Panc1 (cell line): ENCODE measurements at regions not wholly inside any gene's neighbourhood (a gene's known extent, or its start where the extent isn't known, plus 50 kb on each side); places are given as distances from the start of the nearest gene placed in this dataset.

ENCODE experiments used
- ATAC-seq: fragments of 200-7000 bp; cut with Tn5 transposase; 2 replicates; pipeline ENCODE4 v1.9.1; 2020; ENCODE audit warnings: mild to moderate bottlenecking, moderate library complexity
- BruUV-seq: library from RNA; stranded (reverse); fragments of 400-500 nt; replicated peaks from 2 replicates; lab custom pipeline; 2021; lab: Mats Ljungman, UMichigan
- CTCF ChIA-PET: fragments of 300-600 bp; sonication (Branson Sonifier 250); formaldehyde crosslinking; loops from one replicate; lab custom pipeline; 2022; ENCODE audit warnings: antibody characterized with exemption; lab: Charles Lee
- POLR2A ChIA-PET: fragments of 300-600 bp; sonication (Branson Sonifier 250); formaldehyde crosslinking; loops from one replicate; lab custom pipeline; 2022; ENCODE audit warnings: antibody characterized with exemption; lab: Charles Lee
- DNase-seq: peaks from one replicate; pipeline ENCODE4 v3.0.0-alpha.2; 2010; ENCODE audit warnings: low read depth, low spot score
- H3K27ac ChIP-seq: 2 replicates; pipeline ENCODE4 v1.5.1; 2011; ENCODE audit warnings: mild to moderate bottlenecking, low read length, inconsistent platforms
- H3K27me3 ChIP-seq: fragments of 200-500 bp; sonication (Bioruptor generic); 2 replicates; pipeline ENCODE4 v1.6.0; 2014; ENCODE audit warnings: low read length, inconsistent platforms; ENCODE audit not compliant: control insufficient read depth, insufficient read depth
- H3K36me3 ChIP-seq: fragments of 200-500 bp; sonication (Bioruptor generic); 2 replicates; pipeline ENCODE4 v1.5.1; 2014; ENCODE audit warnings: inconsistent platforms, mild to moderate bottlenecking, low read length, moderate library complexity; ENCODE audit not compliant: control insufficient read depth, insufficient read depth
- H3K4me1 ChIP-seq: 2 replicates; pipeline ENCODE4 v1.5.1; 2011; ENCODE audit warnings: inconsistent platforms, mild to moderate bottlenecking, low read length, moderate library complexity; ENCODE audit not compliant: control insufficient read depth, insufficient read depth
- H3K4me3 ChIP-seq, 2 experiments: 2 replicates each; pipeline ENCODE4 v1.5.1; 2011 to 2012; ENCODE audit warnings: low read depth in 2 of 2, low read length in 2 of 2, mild to moderate bottlenecking in 2 of 2, inconsistent platforms in 1 of 2, moderate library complexity in 1 of 2
- H3K9me3 ChIP-seq: fragments of 200-500 bp; sonication (Bioruptor generic); 2 replicates; pipeline ENCODE4 v1.5.1; 2014; ENCODE audit warnings: low read depth, mild to moderate bottlenecking, inconsistent platforms, low read length, moderate library complexity; ENCODE audit not compliant: control insufficient read depth, insufficient read depth
- POLR2AphosphoS5 ChIP-seq: IDR thresholded peaks from 2 replicates; pipeline ENCODE4 v1.6.1; 2012; ENCODE audit warnings: mild to moderate bottlenecking, low read depth, low read length, moderate library complexity
- REST ChIP-seq, 2 experiments: IDR thresholded peaks; 2 replicates each; pipeline ENCODE4 v1.6.1; 2011 to 2012; ENCODE audit warnings: low read depth in 2 of 2, control low read depth in 1 of 2, low read length in 1 of 2, mild to moderate bottlenecking in 1 of 2, moderate library complexity in 1 of 2; ENCODE audit not compliant: insufficient read depth in 1 of 2
- SIN3A ChIP-seq: IDR thresholded peaks from 2 replicates; pipeline ENCODE4 v1.6.1; 2012; ENCODE audit warnings: low read depth, mild to moderate bottlenecking, low read length, moderate library complexity, borderline replicate concordance; ENCODE audit not compliant: insufficient read depth
- TCF7L2 ChIP-seq: IDR thresholded peaks from 2 replicates; pipeline ENCODE4 v1.6.1; 2011; ENCODE audit warnings: mild to moderate bottlenecking, low read depth, low read length, inconsistent platforms
- in situ Hi-C: cut with HindIII; loops from 2 replicates; pipeline ENCODE4 v1.10.0; 2016; ENCODE audit warnings: low sequenced_read_pairs, low pct_unique_long_range_greater_than_20kb
- intact Hi-C: fragments of 100-400 bp; cut with micrococcal nuclease; formaldehyde crosslinking; loops from one replicate; pipeline ENCODE4 v1.10.0; 2022; ENCODE audit not compliant: unreplicated experiment
- TF ChIP-seq, protein P1 (sequence below): fragments of 450-650 bp; IDR thresholded peaks from 2 replicates; pipeline ENCODE4 v1.5.1; 2017; ENCODE audit warnings: mild to moderate bottlenecking

DNA sequence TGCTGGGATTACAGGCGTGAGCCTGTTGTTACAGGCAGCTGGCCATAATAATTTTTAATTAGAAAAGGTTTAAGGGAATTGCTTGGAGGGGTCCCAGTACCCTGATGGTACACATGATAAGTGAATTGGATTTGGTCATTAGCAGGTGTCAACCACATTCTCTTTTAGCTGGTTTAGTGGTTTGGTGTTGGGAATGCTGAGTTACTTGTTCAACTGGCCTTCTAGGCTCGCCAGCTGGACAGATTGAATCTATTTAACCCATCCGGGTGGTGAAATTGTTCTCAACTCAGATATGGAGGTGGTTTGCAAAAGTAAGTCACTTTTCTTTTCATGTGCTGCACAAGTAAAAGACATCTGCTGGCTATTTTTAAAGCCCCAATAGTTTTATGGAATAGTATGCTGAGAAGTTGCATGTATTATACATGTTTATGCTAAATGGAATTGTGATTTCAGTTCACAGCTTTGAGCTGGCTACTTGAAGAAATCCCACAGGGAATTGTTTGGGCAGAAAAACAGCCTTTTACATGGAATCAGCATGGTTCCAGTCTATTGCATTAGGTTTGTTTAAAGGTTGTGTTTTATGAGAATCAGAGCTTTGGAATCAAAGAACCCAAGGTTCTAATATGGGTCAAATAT is 149.8 kb upstream of the SLC28A3 start:
- Histone ChIP-seq H3K27ac (no peak overlapping the region), H3K9me3 (no peaks in the 10 kb centered on the region), H3K4me1 (no peaks in the 10 kb centered on the region), H3K36me3 (no peaks in the 10 kb centered on the region), H3K4me3 (no peak overlapping the region), H3K27me3 (no peaks in the 10 kb centered on the region)
- CTCF ChIA-PET, result no interaction called here
- TF ChIP-seq POLR2AphosphoS5 (no peak), REST (IDR thresholded peaks at IDR 0.05; ENCODE audit: insufficient read depth in 1 of 2, low read depth in 2 of 2, low read length in 1 of 2) (no peak), TCF7L2 (no peak)
- BruUV-seq, result no TSS peak
- DNase-seq (no peak), ATAC-seq (no peak)
- POLR2A ChIA-PET, result no interaction called here
- intact Hi-C loops (no loop called here), in situ Hi-C loops (no loop called here)

- Histone ChIP-seq H3K9me3 (no peaks in the 10 kb centered on the region), H3K27me3 (no peaks in the 10 kb centered on the region), H3K36me3 (no peaks in the 10 kb centered on the region), H3K4me3 (no peak overlapping the region), H3K27ac (no peak overlapping the region), H3K4me1 (no peaks in the 10 kb centered on the region)
- no peak for DNase-seq
- in situ Hi-C loops, result no loop called here
- intact Hi-C loops, result no loop called here
- ATAC-seq, result no peak
- no TSS peak for BruUV-seq
- CTCF ChIA-PET, result no interaction called here
- POLR2A ChIA-PET, result no interaction called here
- no peak for TF ChIP-seq SIN3A
Observed at GRCh38 chr9:84490842-84491325, 150.3 kb upstream of the SLC28A3 start.

DNA sequence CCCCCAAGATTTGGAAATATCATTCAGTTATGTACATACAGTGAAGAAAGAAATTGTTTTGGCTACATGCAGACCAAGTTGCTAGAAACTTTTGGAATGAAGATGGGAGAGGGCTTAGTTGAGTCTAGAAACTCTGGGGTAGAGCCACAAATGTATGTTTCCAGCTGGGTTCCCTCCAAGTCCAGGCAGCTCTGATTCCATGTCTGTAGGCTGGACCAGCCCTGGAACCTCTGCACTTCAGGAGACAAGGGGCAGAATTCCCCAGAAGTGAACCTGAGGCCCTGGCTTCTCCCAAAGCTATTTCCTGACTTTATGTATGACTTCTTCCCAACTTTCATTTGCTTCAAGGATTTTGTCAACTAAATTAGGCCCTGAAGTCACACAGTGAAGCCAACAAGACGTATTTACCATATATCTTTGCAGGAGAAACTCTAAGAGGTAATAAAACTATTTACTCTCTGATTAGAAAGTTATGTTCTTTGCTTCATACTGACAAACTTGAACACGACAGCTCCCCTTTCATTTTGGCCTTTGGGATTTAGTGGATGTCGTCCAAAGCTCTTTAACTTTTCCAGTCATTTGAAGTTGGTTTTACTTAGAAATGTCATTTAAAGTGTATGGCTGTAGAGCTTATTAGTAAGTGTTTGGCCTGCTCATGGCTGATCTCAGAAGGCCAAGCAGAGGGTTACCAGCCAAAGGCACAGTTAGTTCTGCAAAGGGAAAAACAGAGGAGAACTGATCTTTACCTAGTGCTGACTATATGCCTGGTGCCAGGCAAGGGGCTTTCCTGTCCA is 152.0 kb upstream of the SLC28A3 start:
- ChIA-PET POLR2A (no interaction called here), CTCF (no interaction called here)
- no TSS peak for BruUV-seq

More for the DNA sequence above, 152.0 kb upstream of the SLC28A3 start:
- no peak overlapping the region for H3K27ac ChIP-seq
- DNase-seq (no peak), ATAC-seq (no peak)
- intact Hi-C loops (no loop called here), in situ Hi-C loops (no loop called here)
- no peaks in the 10 kb centered on the region for H3K9me3 ChIP-seq
- no peak overlapping the region for H3K4me3 ChIP-seq
- H3K27me3 ChIP-seq, result no peaks in the 10 kb centered on the region
- no peaks in the 10 kb centered on the region for H3K4me1 ChIP-seq
- H3K36me3 ChIP-seq, result no peaks in the 10 kb centered on the region
- no peak for TF ChIP-seq SIN3A
- TF ChIP-seq REST (IDR thresholded peaks at IDR 0.05; ENCODE audit: insufficient read depth in 1 of 2, low read depth in 2 of 2, low read length in 1 of 2), result no peak
- TF ChIP-seq, protein P1, sequence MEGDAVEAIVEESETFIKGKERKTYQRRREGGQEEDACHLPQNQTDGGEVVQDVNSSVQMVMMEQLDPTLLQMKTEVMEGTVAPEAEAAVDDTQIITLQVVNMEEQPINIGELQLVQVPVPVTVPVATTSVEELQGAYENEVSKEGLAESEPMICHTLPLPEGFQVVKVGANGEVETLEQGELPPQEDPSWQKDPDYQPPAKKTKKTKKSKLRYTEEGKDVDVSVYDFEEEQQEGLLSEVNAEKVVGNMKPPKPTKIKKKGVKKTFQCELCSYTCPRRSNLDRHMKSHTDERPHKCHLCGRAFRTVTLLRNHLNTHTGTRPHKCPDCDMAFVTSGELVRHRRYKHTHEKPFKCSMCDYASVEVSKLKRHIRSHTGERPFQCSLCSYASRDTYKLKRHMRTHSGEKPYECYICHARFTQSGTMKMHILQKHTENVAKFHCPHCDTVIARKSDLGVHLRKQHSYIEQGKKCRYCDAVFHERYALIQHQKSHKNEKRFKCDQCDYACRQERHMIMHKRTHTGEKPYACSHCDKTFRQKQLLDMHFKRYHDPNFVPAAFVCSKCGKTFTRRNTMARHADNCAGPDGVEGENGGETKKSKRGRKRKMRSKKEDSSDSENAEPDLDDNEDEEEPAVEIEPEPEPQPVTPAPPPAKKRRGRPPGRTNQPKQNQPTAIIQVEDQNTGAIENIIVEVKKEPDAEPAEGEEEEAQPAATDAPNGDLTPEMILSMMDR, result no peak
- TF ChIP-seq POLR2AphosphoS5, result no peak
- no peak for TF ChIP-seq TCF7L2
